ENCODE measurements at regions not wholly inside any gene's neighbourhood (a gene's known extent, or its start where the extent isn't known, plus 50 kb on each side); places are given as distances from the start of the nearest gene placed in this dataset.

- TF ChIP-seq CTCF (IDR thresholded peaks at IDR 0.05) (no peak), POLR2A (IDR thresholded peaks at IDR 0.05) (no peak), POLR2AphosphoS5 (IDR thresholded peaks at IDR 0.05) (no peak), EP300 (IDR thresholded peaks at IDR 0.05) (no peak)
These were observed 87.6 kb upstream of the ACP3 start for GRCh38 chr3:132229641-132230040.

All from stomach (tissue), 4 donors.